Neural progenitor cell (in vitro differentiated cells): ENCODE measurements at regions not wholly inside any gene's neighbourhood (a gene's known extent, or its start where the extent isn't known, plus 50 kb on each side); places are given as distances from the start of the nearest gene placed in this dataset.

Source experiments
- DNase-seq: peaks from one replicate; pipeline ENCODE4 v3.0.0-alpha.2; 2016; ENCODE audit warnings: low spot score
- H2AFZ ChIP-seq: fragments of 200-600 bp; sonication (generic); replicated peaks from 2 replicates; pipeline ENCODE4 v1.6.1; 2016; ENCODE audit warnings: antibody characterized with exemption
- H3F3A ChIP-seq: fragments of 200-600 bp; sonication (generic); 2 replicates; pipeline ENCODE4 v1.6.1; 2016; ENCODE audit warnings: antibody characterized with exemption, low read depth
- H3K27ac ChIP-seq: fragments of 200-600 bp; sonication (generic); 2 replicates; pipeline ENCODE4 v1.5.1; 2016; ENCODE audit warnings: mild to moderate bottlenecking
- H3K27me3 ChIP-seq: fragments of 200-600 bp; sonication (generic); 2 replicates; pipeline ENCODE4 v1.6.1; 2016; ENCODE audit warnings: mild to moderate bottlenecking, moderate library complexity
- H3K36me3 ChIP-seq: fragments of 200-600 bp; sonication (generic); 2 replicates; pipeline ENCODE4 v1.5.1; 2016
- H3K4me1 ChIP-seq: fragments of 200-600 bp; sonication (generic); 2 replicates; pipeline ENCODE4 v1.6.1; 2016; ENCODE audit warnings: mixed run types
- H3K4me2 ChIP-seq: fragments of 200-600 bp; sonication (generic); 2 replicates; pipeline ENCODE4 v1.6.1; 2016
- H3K4me3 ChIP-seq: fragments of 200-600 bp; sonication (generic); 2 replicates; pipeline ENCODE4 v1.5.1; 2016
- H3K79me2 ChIP-seq: fragments of 200-600 bp; sonication (generic); 2 replicates; pipeline ENCODE4 v1.6.1; 2016; ENCODE audit warnings: low read depth
- H3K9ac ChIP-seq: fragments of 200-600 bp; sonication (generic); 2 replicates; pipeline ENCODE4 v1.6.1; 2016
- H3K9me3 ChIP-seq: fragments of 200-600 bp; sonication (generic); 2 replicates; pipeline ENCODE4 v1.5.1; 2016; ENCODE audit warnings: low read depth
- H4K20me1 ChIP-seq: fragments of 200-600 bp; sonication (generic); 2 replicates; pipeline ENCODE4 v1.6.1; 2016; ENCODE audit warnings: low read depth
- H3K27ac Mint-ChIP-seq: 3 replicates; pipeline ENCODE4 v1.8.0; 2021; ENCODE audit warnings: mixed read lengths
- H3K27me3 Mint-ChIP-seq: 2 replicates; pipeline ENCODE4 v1.8.0; 2022; ENCODE audit warnings: low read depth, mild to moderate bottlenecking, inconsistent platforms, moderate library complexity, mixed read lengths; ENCODE audit not compliant: insufficient read depth
- H3K36me3 Mint-ChIP-seq: 3 replicates; pipeline ENCODE4 v1.8.0; 2021; ENCODE audit warnings: mixed read lengths
- H3K4me1 Mint-ChIP-seq: 3 replicates; pipeline ENCODE4 v1.8.0; 2021; ENCODE audit warnings: mixed read lengths
- H3K4me3 Mint-ChIP-seq: 3 replicates; pipeline ENCODE4 v1.8.0; 2021; ENCODE audit warnings: mild to moderate bottlenecking, moderate library complexity, mixed read lengths
- H3K9me3 Mint-ChIP-seq: 3 replicates; pipeline ENCODE4 v1.8.0; 2020; ENCODE audit warnings: mixed read lengths
- CTCF ChIP-seq: fragments of 200-600 bp; sonication (generic); IDR thresholded peaks from 2 replicates; pipeline ENCODE4 v1.5.1; 2017; ENCODE audit warnings: antibody characterized with exemption, mild to moderate bottlenecking
- EZH2 ChIP-seq: fragments of 200-600 bp; sonication (generic); IDR thresholded peaks from 2 replicates; pipeline ENCODE4 v1.6.1; 2017; ENCODE audit warnings: antibody characterized with exemption, mild to moderate bottlenecking, moderate library complexity
- EZH2phosphoT487 ChIP-seq: fragments of 200-600 bp; sonication (generic); IDR thresholded peaks from 2 replicates; pipeline ENCODE4 v1.6.1; 2017; ENCODE audit warnings: antibody characterized with exemption

DNA sequence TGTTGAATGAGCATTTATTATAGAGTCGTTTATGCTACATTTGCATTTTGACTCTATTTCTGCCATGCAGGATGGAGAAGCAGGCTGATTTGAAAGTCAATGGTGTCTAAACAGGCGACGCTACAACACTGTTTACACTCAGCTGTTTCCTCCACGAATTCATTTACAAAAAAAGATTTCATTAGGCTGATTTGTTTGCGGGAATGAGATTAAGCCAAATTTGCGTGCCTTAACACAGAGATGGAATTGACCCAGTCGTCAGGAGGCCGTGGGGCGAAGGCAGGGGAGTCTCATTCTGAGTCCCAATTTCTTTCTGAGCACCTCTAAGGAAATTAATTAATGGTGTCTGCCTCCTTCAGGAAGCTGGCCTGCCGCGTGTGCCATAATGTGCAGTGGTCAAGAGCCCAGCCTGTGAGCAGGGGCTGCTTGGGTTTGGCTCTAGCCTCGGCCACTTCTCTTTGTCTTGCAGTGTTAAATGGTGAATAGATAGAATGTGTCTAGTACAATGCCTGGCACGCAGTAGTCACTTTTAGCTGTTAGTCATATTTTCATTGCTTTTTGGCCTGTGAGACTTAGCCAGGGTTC lies 88.6 kb upstream of the NKD1 start:
- Histone ChIP-seq H2AFZ (no peak overlapping the region), H4K20me1 (peaks cover 8% of the 10 kb centered on the region), H3K36me3 (no peaks in the 10 kb centered on the region), H3K4me1 (peaks cover 29% of the 10 kb centered on the region), H3K4me3 (no peak overlapping the region), H3K9ac (no peak overlapping the region), H3K79me2 (no peaks in the 10 kb centered on the region), H3K4me2 (no peak overlapping the region), H3K27me3 (peaks cover 51% of the 10 kb centered on the region), H3F3A (no peaks in the 10 kb centered on the region), H3K27ac (no peak overlapping the region), H3K9me3 (no peaks in the 10 kb centered on the region)
- H3K4me1 Mint-ChIP-seq = peaks cover 71% of the 10 kb centered on the region
- H3K9me3 Mint-ChIP-seq = no peaks in the 10 kb centered on the region
- no peak for TF ChIP-seq CTCF
- TF ChIP-seq EZH2 = no peak
- no peak for TF ChIP-seq EZH2phosphoT487
- peaks cover 9% of the 10 kb centered on the region for H3K27me3 Mint-ChIP-seq
- H3K4me3 Mint-ChIP-seq = no peak overlapping the region
- H3K27ac Mint-ChIP-seq = peak overlapping the region; percentile 59
- H3K36me3 Mint-ChIP-seq = no peaks in the 10 kb centered on the region
- DNase-seq = no peak

DNA sequence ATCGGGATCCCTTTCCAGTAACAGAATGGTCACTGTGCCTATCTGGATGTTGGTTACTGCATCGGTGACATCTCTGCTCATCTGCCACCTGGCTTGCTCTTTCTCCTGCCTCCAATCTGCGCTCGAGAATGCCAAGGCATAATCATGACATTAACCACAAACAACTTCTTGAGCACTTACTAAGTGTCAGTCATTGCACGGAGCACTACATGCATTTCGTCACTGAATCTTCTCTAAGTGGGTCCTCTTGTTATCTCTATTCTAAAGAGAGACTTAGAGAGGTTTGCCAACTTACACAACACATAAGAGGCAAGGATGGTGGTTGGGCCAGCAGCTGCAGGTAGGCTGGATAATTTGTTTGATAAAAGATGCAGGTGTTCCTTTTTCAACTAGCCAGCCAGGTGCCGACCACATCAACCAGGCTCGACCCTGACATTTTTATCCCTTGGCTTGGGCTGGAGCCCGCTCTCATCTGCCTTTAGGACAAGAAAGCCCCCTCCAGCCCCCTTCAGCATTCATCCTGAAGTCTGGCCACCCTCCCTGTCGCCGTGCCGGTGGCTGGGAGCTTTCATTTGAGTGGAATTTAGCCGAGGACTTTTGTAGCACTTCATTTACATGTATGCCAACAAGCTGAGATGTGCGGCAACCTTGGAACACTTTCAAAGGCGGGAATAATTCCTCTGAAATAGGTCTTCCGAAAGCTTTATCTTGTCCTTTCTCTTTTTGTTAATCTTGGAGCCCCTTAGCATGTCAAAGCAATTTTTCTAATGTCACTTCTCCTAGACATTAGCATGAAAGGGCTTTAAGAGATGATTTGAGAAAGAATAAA lies 89.3 kb upstream of the NKD1 start:
- Histone ChIP-seq H2AFZ (no peak overlapping the region), H3K9me3 (no peaks in the 10 kb centered on the region), H3K4me2 (no peak overlapping the region), H4K20me1 (peaks cover 8% of the 10 kb centered on the region), H3K27ac (no peak overlapping the region), H3K27me3 (peaks cover 49% of the 10 kb centered on the region), H3K36me3 (no peaks in the 10 kb centered on the region), H3K9ac (no peak overlapping the region), H3K79me2 (no peaks in the 10 kb centered on the region), H3K4me1 (peaks cover 29% of the 10 kb centered on the region), H3F3A (no peaks in the 10 kb centered on the region), H3K4me3 (no peak overlapping the region)
- Mint-ChIP-seq H3K4me1 (peaks cover 70% of the 10 kb centered on the region), H3K27me3 (peaks cover 5% of the 10 kb centered on the region), H3K27ac (no peak overlapping the region), H3K4me3 (no peak overlapping the region), H3K36me3 (no peaks in the 10 kb centered on the region), H3K9me3 (no peaks in the 10 kb centered on the region)
- DNase-seq = no peak
- TF ChIP-seq EZH2 (no peak), CTCF (no peak), EZH2phosphoT487 (no peak)

DNA sequence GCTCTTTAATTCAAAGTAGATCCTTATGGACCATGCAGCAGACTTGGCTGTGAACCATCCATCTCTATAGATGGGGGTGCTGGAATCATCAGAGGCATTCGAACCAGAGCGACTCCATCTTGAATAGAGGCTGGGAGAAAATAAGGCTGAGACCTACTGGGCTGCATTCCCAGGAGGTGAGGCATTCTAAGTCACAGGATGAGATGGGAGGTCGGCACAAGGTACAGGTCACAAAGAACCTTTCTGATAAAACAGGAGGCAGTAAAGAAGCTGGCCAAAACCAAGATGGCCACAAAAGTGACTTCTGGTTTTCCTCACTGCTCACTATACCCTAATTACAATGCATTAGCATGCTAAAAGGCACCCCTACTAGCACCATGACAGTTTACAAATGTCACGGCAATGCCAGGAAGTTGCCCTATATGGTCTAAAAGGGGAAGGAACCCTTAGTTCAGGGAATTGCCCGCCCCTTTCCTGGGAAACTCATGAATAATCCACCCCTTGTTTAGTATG lies 89.2 kb upstream of the BRD7 start:
- Histone ChIP-seq H3K36me3 (no peaks in the 10 kb centered on the region), H3K4me1 (peaks cover 21% of the 10 kb centered on the region), H3K4me2 (no peak overlapping the region), H3K79me2 (no peaks in the 10 kb centered on the region), H3K4me3 (no peak overlapping the region), H3F3A (no peaks in the 10 kb centered on the region), H3K27ac (no peak overlapping the region), H3K9ac (no peak overlapping the region), H2AFZ (no peak overlapping the region), H3K9me3 (no peaks in the 10 kb centered on the region), H4K20me1 (peaks cover 5% of the 10 kb centered on the region), H3K27me3 (peaks cover 41% of the 10 kb centered on the region)
- H3K9me3 Mint-ChIP-seq = no peaks in the 10 kb centered on the region
- no peak for TF ChIP-seq CTCF
- TF ChIP-seq EZH2phosphoT487 = no peak
- TF ChIP-seq EZH2 = no peak
- peaks cover 62% of the 10 kb centered on the region for H3K4me1 Mint-ChIP-seq
- DNase-seq = no peak
- no peak overlapping the region for H3K4me3 Mint-ChIP-seq
- H3K27ac Mint-ChIP-seq = no peak overlapping the region
- H3K27me3 Mint-ChIP-seq = peaks cover 5% of the 10 kb centered on the region
- no peaks in the 10 kb centered on the region for H3K36me3 Mint-ChIP-seq
